M059J (cell line): ENCODE measurements at regions not wholly inside any gene's neighbourhood (a gene's known extent, or its start where the extent isn't known, plus 50 kb on each side); places are given as distances from the start of the nearest gene placed in this dataset.

Experiments used
- DNase-seq: peaks from one replicate; pipeline ENCODE4 v3.0.0-alpha.2; 2012; ENCODE audit warnings: low read depth

GRCh38 chr3:177530908-177531307, 333.6 kb upstream of the TBL1XR1 start:
- no peak for DNase-seq

GRCh38 chr3:177536873-177537272, 339.6 kb upstream of the TBL1XR1 start:
- no peak for DNase-seq

GRCh38 chr3:177537612-177538011, 340.3 kb upstream of the TBL1XR1 start:
- no peak for DNase-seq

- DNase-seq, result peak; percentile 78
Observed at GRCh38 chr3:177538048-177538749, 340.9 kb upstream of the TBL1XR1 start.

GRCh38 chr3:177538750-177539730, 341.8 kb upstream of the TBL1XR1 start:
- DNase-seq, result no peak

- DNase-seq, result no peak
Observed at GRCh38 chr3:177541541-177541940, 344.3 kb upstream of the TBL1XR1 start.

- DNase-seq, result no peak
Observed at GRCh38 chr3:177545964-177546363, 348.7 kb upstream of the TBL1XR1 start.

- no peak for DNase-seq
Observed at GRCh38 chr3:177547711-177548350, 350.5 kb upstream of the TBL1XR1 start.

GRCh38 chr3:177550667-177551066, 353.4 kb upstream of the TBL1XR1 start:
- no peak for DNase-seq

- no peak for DNase-seq
Observed at GRCh38 chr3:177551431-177551836, 354.2 kb upstream of the TBL1XR1 start.

- no peak for DNase-seq
Observed at GRCh38 chr3:177552051-177552450, 354.8 kb upstream of the TBL1XR1 start.

- DNase-seq, result no peak
Observed at GRCh38 chr3:177553012-177553411, 355.7 kb upstream of the TBL1XR1 start.

- DNase-seq, result no peak
Observed at GRCh38 chr3:177553579-177553978, 356.3 kb upstream of the TBL1XR1 start.

GRCh38 chr3:177554895-177555759, 357.8 kb upstream of the TBL1XR1 start:
- peak; percentile 85 for DNase-seq

- DNase-seq, result no peak
Observed at GRCh38 chr3:177557548-177557947, 360.3 kb upstream of the TBL1XR1 start.

GRCh38 chr3:177561365-177561764, 364.1 kb upstream of the TBL1XR1 start:
- DNase-seq, result no peak

- no peak for DNase-seq
Observed at GRCh38 chr3:177561769-177562392, 364.6 kb upstream of the TBL1XR1 start.

GRCh38 chr3:177563243-177563780, 366.0 kb upstream of the TBL1XR1 start:
- DNase-seq, result no peak

GRCh38 chr3:177563792-177564191, 366.5 kb upstream of the TBL1XR1 start:
- no peak for DNase-seq

GRCh38 chr3:177565981-177566380, 368.7 kb upstream of the TBL1XR1 start:
- no peak for DNase-seq

- peak; percentile 76 for DNase-seq
Observed at GRCh38 chr3:177567833-177568232, 370.6 kb upstream of the TBL1XR1 start.
